K562 (cell line): ENCODE measurements at regions not wholly inside any gene's neighbourhood (a gene's known extent, or its start where the extent isn't known, plus 50 kb on each side); places are given as distances from the start of the nearest gene placed in this dataset.

Experiments used
- CTCF ChIP-seq, 3 experiments: IDR thresholded peaks in 2 of 3; conservative IDR thresholded peaks in 1 of 3; 2 replicates each; pipeline ENCODE4 v1.5.1; 2011 to 2012; ENCODE audit warnings: low read length in 3 of 3, mild to moderate bottlenecking in 3 of 3, control low read depth in 2 of 3, improper control_type of control experiment in 1 of 3, inconsistent platforms in 1 of 3, low read depth in 1 of 3, mixed read lengths in 1 of 3, moderate library complexity in 1 of 3; ENCODE audit not compliant: insufficient read depth in 2 of 3
- E2F3 ChIP-seq: fragments of 250-450 bp; sonication (Bioruptor Pico); IDR thresholded peaks from 2 replicates; pipeline ENCODE4 v1.4.0; 2020; ENCODE audit warnings: mild to moderate bottlenecking
- ELF4 ChIP-seq: fragments of 450-650 bp; formaldehyde crosslinking; IDR thresholded peaks from 2 replicates; pipeline ENCODE4 v1.4.0; 2022; ENCODE audit warnings: missing genetic modification characterization
- FOXA1 ChIP-seq: fragments of 450-650 bp; IDR thresholded peaks from 2 replicates; pipeline ENCODE4 v1.6.1; 2016; ENCODE audit warnings: mild to moderate bottlenecking, borderline replicate concordance
- FOXK2 ChIP-seq, 2 experiments: fragments of 450-650 bp; IDR thresholded peaks in 1 of 2; conservative IDR thresholded peaks in 1 of 2; 2 replicates each; pipeline ENCODE4 v1.6.1; 2016; ENCODE audit warnings: low read depth in 2 of 2, mild to moderate bottlenecking in 1 of 2
- HOMEZ ChIP-seq: fragments of 250-450 bp; sonication (Bioruptor Pico); IDR thresholded peaks from 2 replicates; pipeline ENCODE4 v1.4.0; 2020; ENCODE audit warnings: mild to moderate bottlenecking, moderate library complexity
- NR2C2 ChIP-seq, 2 experiments: fragments of 200-800 bp in 1 of 2; sonication (Bioruptor generic) in 1 of 2; sonication (generic) in 1 of 2; formaldehyde crosslinking in 1 of 2; IDR thresholded peaks; 2 replicates each; pipeline versions ENCODE4 v1.6.1 to v1.8.0; 2016 to 2022; ENCODE audit warnings: mild to moderate bottlenecking in 1 of 2, missing compliant biosample characterization in 1 of 2, missing genetic modification characterization in 1 of 2, missing genetic modification reagents in 1 of 2
- POLR2A ChIP-seq: fragments of 450-650 bp; conservative IDR thresholded peaks from 2 replicates; pipeline ENCODE4 v1.6.1; 2016
- RBBP5 ChIP-seq: fragments of 200-600 bp; sonication (generic); IDR thresholded peaks from 2 replicates; pipeline ENCODE4 v1.6.1; 2012; ENCODE audit warnings: borderline replicate concordance, mild to moderate bottlenecking, low read length, control low read depth, inconsistent platforms; ENCODE audit not compliant: insufficient read depth, poor library complexity, severe bottlenecking
- RBM39 ChIP-seq: fragments of 200-400 bp; formaldehyde crosslinking; optimal IDR thresholded peaks from 2 replicates; pipeline ENCODE3; 2018; ENCODE audit warnings: low read depth, low read length
- SMAD2 ChIP-seq: fragments of 150-350 bp; IDR thresholded peaks from 2 replicates; pipeline ENCODE4 v1.6.1; 2014; ENCODE audit warnings: low read depth, mild to moderate bottlenecking, low read length
- YY1 ChIP-seq, 3 experiments: IDR thresholded peaks; 2 replicates each; pipeline ENCODE4 v1.6.1; 2011; ENCODE audit warnings: low read length in 2 of 3, mild to moderate bottlenecking in 2 of 3, moderate library complexity in 2 of 3, borderline replicate concordance in 1 of 3, control low read depth in 1 of 3, low read depth in 1 of 3; ENCODE audit not compliant: insufficient read depth in 3 of 3, insufficient replicate concordance in 2 of 3, control insufficient read depth in 1 of 3, insufficient read length in 1 of 3; ENCODE audit errors: extremely low read depth in 1 of 3
- ZC3H8 ChIP-seq: fragments of 450-650 bp; IDR thresholded peaks from 2 replicates; pipeline ENCODE4 v1.6.1; 2017

DNA sequence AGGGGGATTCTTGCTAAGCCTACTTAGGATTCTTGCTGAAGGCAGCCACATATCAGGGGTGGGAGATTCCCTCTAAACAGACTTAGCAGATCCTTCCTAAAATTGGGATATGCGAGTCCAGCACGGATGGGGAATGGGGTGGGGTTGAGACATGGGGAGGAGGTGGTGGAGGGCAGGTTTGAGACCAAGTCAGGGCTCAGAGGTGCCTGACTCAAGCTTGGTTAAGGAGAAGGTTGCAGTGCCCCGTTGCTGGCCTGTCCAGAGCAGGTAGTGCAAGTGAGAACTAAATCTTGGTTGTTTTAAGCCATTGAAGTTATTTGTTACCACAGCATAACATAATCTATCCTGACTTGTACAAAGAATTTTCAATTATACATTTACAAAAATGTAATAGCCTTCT is 359.7 kb downstream of the AACS start:
- TF ChIP-seq RBM39 (no peak), FOXK2 (conservative IDR thresholded peaks at IDR 0.05 in 1 of 2, IDR thresholded peaks at IDR 0.05 in 1 of 2; ENCODE audit: low read depth in 2 of 2) (no peak), FOXA1 (no peak), CTCF (IDR thresholded peaks at IDR 0.05 in 2 of 3, conservative IDR thresholded peaks at IDR 0.05 in 1 of 3; ENCODE audit: insufficient read depth in 2 of 3, low read depth in 1 of 3, low read length in 3 of 3) (no peak), RBBP5 (no peak), POLR2A (no peak), YY1 (IDR thresholded peaks at IDR 0.05; ENCODE audit: borderline replicate concordance in 1 of 3, control insufficient read depth in 1 of 3, extremely low read depth in 1 of 3, insufficient read depth in 3 of 3, insufficient read length in 1 of 3, insufficient replicate concordance in 2 of 3, low read depth in 1 of 3, low read length in 2 of 3) (no peak), HOMEZ (no peak), ELF4 (CRISPR knock-in tag) (no peak), E2F3 (CRISPR knock-in tag) (no peak), NR2C2 (CRISPR knock-in tag; IDR thresholded peaks at IDR 0.05) (no peak), NR2C2 (tag; IDR thresholded peaks at IDR 0.05) (no peak), ZC3H8 (no peak), SMAD2 (no peak)
